HUES6 (cell line): ENCODE measurements at regions not wholly inside any gene's neighbourhood (a gene's known extent, or its start where the extent isn't known, plus 50 kb on each side); places are given as distances from the start of the nearest gene placed in this dataset.

Experiments
- H3K27ac ChIP-seq: 2 replicates; pipeline ENCODE4 v1.7.0; 2013; ENCODE audit warnings: low read depth, mild to moderate bottlenecking, low read length, inconsistent platforms
- H3K27me3 ChIP-seq: 2 replicates; pipeline ENCODE4 v1.6.1; 2013; ENCODE audit warnings: low read length; ENCODE audit not compliant: control insufficient read depth, insufficient read depth
- H3K36me3 ChIP-seq: 2 replicates; pipeline ENCODE4 v1.6.1; 2013; ENCODE audit warnings: low read length; ENCODE audit not compliant: control insufficient read depth, insufficient read depth
- H3K4me1 ChIP-seq: 2 replicates; pipeline ENCODE4 v1.6.1; 2013; ENCODE audit warnings: low read length; ENCODE audit not compliant: control insufficient read depth, insufficient read depth
- H3K4me3 ChIP-seq: 2 replicates; pipeline ENCODE4 v1.5.1; 2013; ENCODE audit warnings: low read depth, low read length
- H3K9ac ChIP-seq: one replicate; pipeline ENCODE4 v1.6.1; 2013; ENCODE audit warnings: mild to moderate bottlenecking, low read length
- H3K9me3 ChIP-seq: 2 replicates; pipeline ENCODE4 v1.6.1; 2013; ENCODE audit warnings: low read depth, low read length; ENCODE audit not compliant: control insufficient read depth, insufficient read depth

DNA sequence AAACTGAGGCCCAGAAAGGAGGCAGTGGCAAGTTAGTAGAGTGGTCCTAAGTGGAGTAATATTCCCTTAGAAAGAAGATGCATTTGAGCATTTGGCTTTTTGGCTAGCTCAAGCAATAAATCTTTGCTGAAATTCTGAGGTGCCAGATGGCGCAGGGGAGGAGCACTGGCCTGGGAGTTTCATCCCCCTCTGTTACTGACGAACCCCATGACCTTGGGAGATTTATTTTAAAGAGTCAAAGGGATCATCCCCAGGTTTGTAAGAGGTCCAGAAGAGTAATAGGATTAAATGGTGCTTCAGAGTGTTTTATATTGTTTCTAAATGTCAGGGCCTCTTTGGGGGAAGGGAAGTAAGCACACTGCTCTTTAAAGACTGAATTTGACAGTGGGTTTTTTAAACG lies 85.1 kb upstream of the PIAS1 start:
- Histone ChIP-seq H3K27me3 (no peaks in the 10 kb centered on the region), H3K36me3 (no peaks in the 10 kb centered on the region), H3K27ac (no peak overlapping the region), H3K9me3 (no peaks in the 10 kb centered on the region), H3K4me3 (no peak overlapping the region), H3K9ac (no peak overlapping the region), H3K4me1 (peaks cover 18% of the 10 kb centered on the region)

DNA sequence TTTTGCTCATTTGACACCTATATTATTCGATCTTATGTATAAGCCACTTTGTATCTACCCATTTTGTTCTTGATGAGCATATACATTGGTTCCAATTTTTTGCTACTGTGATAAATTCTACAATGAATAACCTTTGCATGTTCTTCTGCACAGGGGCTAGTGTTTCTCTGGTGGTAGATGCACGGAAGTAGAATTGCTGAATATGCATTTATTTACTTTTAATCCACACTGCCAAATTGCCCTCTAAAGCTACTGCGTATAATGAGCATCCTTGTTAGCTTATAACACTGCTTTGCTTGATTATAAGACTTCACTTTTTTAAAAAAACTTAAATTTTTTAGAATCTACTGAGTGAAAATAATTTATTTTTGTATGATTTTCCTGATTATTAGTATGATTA lies 84.2 kb upstream of the PIAS1 start:
- Histone ChIP-seq H3K4me3 (no peak overlapping the region), H3K27me3 (no peaks in the 10 kb centered on the region), H3K4me1 (peaks cover 18% of the 10 kb centered on the region), H3K36me3 (no peaks in the 10 kb centered on the region), H3K9me3 (no peaks in the 10 kb centered on the region), H3K27ac (no peak overlapping the region), H3K9ac (no peak overlapping the region)

DNA sequence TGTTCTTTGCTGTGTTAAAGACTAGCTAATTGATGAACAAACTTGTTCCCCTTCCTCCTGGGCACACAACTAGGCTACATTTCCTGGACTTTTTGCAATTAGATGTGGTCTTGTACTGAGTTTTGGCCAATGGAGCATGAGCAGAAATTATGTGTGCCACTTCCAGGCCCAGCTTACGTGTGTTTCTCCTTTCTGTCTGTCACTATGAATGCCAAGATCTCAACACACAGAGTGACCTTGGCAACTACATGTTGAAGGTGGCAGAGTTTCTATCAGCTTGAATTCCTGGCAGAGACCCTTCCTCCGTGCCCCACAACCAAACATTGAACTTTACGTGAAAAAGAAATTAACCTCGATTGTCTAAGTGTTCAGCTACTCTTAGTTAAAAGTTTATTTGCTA lies 81.7 kb upstream of the PIAS1 start:
- Histone ChIP-seq H3K4me1 (peaks cover 17% of the 10 kb centered on the region), H3K9me3 (0 out of 2 replicates have a peak, but pooled peaks cover 3% of the 10 kb centered on the region), H3K36me3 (no peaks in the 10 kb centered on the region), H3K27me3 (no peaks in the 10 kb centered on the region), H3K27ac (no peak overlapping the region), H3K4me3 (no peak overlapping the region), H3K9ac (no peak overlapping the region)

DNA sequence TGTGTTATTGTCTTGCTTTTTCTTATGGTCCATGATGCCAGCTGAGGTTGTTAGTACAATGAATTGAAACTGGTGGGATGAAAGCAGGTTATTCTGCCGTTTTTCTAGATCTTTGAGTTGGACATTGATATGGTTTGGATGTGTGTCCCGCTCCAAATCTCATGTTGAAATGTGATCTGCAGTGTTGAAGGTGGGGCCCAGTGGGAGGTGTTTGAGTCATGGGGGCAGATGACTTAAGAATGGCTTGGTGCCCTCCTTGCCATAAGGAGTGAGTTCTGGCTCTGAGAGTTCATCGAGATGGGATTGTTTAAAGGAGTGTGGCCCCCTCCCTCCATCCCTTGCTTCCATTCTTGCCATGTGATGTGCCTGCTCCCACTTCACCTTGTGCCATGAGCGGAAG lies 80.3 kb upstream of the PIAS1 start:
- H3K4me3 ChIP-seq, result no peak overlapping the region
- H3K4me1 ChIP-seq, result peaks cover 5% of the 10 kb centered on the region
- H3K27me3 ChIP-seq, result no peaks in the 10 kb centered on the region
- H3K27ac ChIP-seq, result no peak overlapping the region
- H3K9me3 ChIP-seq, result 0 out of 2 replicates have a peak, but pooled peaks cover 3% of the 10 kb centered on the region
- no peaks in the 10 kb centered on the region for H3K36me3 ChIP-seq
- no peak overlapping the region for H3K9ac ChIP-seq

DNA sequence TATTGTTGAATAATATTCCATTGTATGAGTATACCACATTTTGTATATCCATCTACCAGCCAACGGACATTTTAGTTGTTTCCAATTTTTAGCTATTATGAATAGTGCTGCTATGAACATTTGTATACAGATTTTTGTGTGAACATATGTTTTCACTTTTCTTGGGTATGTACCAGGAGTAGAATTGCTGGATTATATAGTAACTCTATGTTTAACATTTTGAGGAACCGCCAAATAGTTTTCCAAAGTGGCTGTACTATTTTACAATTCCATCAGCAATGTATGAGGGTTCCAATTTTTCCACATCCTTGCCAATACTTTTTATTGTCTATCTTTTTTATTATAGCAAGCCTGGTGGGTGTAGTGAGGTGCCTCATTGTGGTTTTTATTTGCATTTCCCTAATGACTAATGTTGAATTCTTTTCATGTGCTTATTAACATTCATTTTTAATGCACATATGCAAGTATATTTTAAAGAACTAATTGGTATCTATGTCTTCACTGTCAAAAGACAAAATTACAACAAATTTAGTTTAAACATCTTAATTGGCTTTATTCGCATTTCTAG lies 77.5 kb upstream of the PIAS1 start:
- H3K4me1 ChIP-seq, result peaks cover 3% of the 10 kb centered on the region; the same call in 1 of the 2 replicates
- no peak overlapping the region for H3K9ac ChIP-seq
- no peaks in the 10 kb centered on the region for H3K36me3 ChIP-seq
- H3K27ac ChIP-seq, result no peak overlapping the region
- 0 out of 2 replicates have a peak, but pooled peaks cover 3% of the 10 kb centered on the region for H3K9me3 ChIP-seq
- no peak overlapping the region for H3K4me3 ChIP-seq
- H3K27me3 ChIP-seq, result no peaks in the 10 kb centered on the region

DNA sequence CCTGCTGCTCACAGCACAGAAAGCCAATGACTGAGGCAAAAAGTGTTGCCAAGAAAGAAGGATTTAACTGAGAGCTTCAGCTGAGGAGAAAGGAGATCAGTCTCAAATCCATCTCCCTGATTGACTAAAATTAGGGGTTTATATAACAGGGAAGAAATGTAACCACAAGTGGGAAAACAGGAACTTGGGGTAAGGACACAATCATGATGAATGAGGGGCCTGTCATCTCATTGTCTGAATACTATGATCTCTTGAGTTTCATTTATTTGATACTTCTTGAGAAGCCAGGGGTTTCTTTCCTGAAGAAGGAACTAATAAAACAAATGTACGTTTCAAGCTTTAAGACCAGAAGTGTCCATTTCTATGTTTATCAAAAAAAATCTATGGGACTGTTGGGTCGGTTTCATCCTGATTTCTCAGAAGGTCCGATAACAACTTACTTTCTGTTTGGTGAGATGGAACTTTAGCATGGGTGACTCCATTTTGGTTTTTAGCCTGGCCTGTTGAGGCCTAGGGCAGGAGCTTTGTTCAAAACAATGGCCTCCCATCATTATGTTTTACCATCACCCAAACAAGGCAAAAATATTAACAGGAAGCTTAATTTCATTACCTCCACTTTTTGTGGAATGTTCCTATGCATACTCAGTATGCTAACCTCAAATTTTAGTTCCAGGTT lies 76.6 kb upstream of the PIAS1 start:
- 0 out of 2 replicates have a peak, but pooled peaks cover 3% of the 10 kb centered on the region for H3K9me3 ChIP-seq
- no peak overlapping the region for H3K4me3 ChIP-seq
- H3K27ac ChIP-seq, result no peak overlapping the region
- peaks cover 5% of the 10 kb centered on the region; the same call in 1 of the 2 replicates for H3K4me1 ChIP-seq
- no peaks in the 10 kb centered on the region for H3K27me3 ChIP-seq
- no peak overlapping the region for H3K9ac ChIP-seq
- H3K36me3 ChIP-seq, result no peaks in the 10 kb centered on the region

DNA sequence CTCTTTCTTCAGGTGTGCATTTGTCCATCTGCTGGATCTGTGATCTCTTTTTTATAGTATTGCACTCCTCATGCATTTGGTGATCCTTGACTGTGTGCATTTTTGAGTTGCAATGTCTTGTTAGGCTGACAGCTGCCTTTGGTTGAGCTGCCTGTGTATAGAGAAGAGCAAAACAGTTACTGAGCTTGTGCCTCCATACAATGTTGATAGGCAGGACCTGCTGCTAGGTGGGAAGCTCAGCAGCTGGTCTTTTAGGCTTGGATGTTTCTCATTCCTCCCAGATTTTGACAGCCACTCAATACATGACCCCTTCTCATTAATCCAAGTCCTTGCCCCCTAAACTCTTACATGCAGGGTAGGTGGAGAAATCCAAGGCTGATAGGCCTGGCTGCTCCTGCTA lies 74.8 kb upstream of the PIAS1 start:
- Histone ChIP-seq H3K9ac (no peak overlapping the region), H3K27me3 (no peaks in the 10 kb centered on the region), H3K27ac (no peak overlapping the region)

DNA sequence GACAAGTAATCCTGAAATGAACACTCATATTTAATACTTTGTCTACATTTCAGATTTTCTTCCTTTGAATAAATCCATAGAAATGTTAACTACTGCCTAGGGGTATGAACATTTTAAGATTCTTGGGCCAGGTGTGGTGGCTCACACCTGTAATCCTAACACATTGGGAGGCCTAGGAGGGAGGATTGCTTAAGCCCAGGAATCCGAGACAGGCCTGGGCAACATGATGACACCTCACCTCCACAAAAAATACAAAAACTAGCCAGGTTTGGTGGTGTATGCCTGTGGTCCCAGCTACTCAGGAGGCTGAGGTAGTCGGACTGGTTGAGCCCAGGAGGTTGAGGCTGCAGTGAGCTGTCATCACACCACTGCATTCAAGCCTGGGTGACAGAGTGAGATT lies 73.9 kb upstream of the PIAS1 start:
- H3K36me3 ChIP-seq, result no peaks in the 10 kb centered on the region
- H3K27ac ChIP-seq, result no peak overlapping the region
- H3K4me1 ChIP-seq, result peaks cover 5% of the 10 kb centered on the region; the same call in 1 of the 2 replicates
- 0 out of 2 replicates have a peak, but pooled peaks cover 3% of the 10 kb centered on the region for H3K9me3 ChIP-seq
- no peak overlapping the region for H3K4me3 ChIP-seq
- H3K9ac ChIP-seq, result no peak overlapping the region
- no peaks in the 10 kb centered on the region for H3K27me3 ChIP-seq

More for the DNA sequence above, 74.8 kb upstream of the PIAS1 start:
- Histone ChIP-seq H3K9me3 (0 out of 2 replicates have a peak, but pooled peaks cover 3% of the 10 kb centered on the region), H3K4me1 (peaks cover 5% of the 10 kb centered on the region; the same call in 1 of the 2 replicates), H3K4me3 (no peak overlapping the region), H3K36me3 (no peaks in the 10 kb centered on the region)

DNA sequence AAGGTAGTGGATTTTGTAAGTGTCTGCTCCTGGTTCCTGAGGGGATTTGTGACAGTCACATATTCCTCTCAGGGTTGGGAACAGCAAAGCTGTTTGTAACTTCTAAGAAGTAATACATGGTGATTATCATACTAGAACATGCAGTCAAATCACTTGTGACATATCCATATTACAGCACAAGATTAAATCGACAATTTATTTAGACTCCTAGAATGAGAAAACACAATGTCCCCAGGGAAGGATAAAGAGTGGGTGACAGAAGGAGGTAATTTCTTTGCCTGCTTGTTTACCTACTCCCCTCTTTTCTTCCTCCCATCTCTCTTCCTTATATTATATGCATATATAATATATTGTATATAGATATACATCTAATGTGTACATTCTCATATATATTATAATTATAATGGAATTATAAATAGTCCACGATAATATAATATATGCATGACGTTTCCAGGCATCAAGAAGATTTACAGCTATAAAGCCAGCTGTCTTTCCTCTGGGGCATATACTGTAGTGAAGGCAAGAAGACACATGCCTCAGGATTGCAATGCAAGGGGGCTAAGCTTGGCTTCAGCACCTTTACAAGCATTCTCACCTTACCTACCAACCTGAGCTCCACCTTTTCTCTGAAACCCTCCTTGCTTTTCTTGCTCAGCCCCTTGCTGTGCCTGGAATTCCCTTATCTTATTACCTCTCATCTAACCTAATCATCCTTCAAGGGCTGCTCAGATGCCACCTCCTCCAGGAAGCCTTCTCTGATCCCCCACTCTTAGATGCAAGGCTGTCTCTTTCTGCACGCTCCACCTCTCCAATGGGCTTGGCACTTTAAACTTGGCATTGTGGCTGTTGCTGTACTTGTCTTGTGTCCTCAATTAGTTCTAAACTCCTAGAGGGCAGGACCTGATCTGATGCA lies 73.1 kb upstream of the PIAS1 start:
- no peak overlapping the region for H3K27ac ChIP-seq
- H3K4me3 ChIP-seq, result no peak overlapping the region
- no peaks in the 10 kb centered on the region for H3K36me3 ChIP-seq
- H3K9ac ChIP-seq, result no peak overlapping the region
- peaks cover 5% of the 10 kb centered on the region; the same call in 1 of the 2 replicates for H3K4me1 ChIP-seq
- H3K27me3 ChIP-seq, result no peaks in the 10 kb centered on the region
- H3K9me3 ChIP-seq, result 0 out of 2 replicates have a peak, but pooled peaks cover 3% of the 10 kb centered on the region

DNA sequence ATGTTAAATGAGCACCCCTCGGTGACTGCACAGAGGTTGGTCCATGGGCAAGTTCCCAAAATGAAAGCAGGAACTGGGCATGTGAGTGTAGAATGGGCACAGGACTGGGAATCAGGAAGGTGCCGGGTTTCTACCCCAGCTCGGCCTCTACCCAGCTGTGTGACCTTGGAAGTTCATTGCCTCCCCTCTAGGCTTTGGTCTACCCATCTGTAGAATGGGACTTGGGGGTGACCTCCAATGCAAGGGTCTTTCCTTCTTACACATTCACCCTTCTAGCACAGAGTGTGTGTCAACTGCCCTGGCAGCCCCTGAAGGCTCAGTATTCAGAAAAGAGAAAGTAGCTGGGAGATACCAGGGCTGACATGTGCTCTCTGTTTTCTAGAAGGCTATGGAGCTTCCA lies 72.3 kb upstream of the PIAS1 start:
- Histone ChIP-seq H3K9me3 (no peaks in the 10 kb centered on the region), H3K9ac (no peak overlapping the region), H3K36me3 (no peaks in the 10 kb centered on the region), H3K27me3 (no peaks in the 10 kb centered on the region), H3K4me3 (no peak overlapping the region), H3K27ac (no peak overlapping the region), H3K4me1 (peaks cover 5% of the 10 kb centered on the region; the same call in 1 of the 2 replicates)

DNA sequence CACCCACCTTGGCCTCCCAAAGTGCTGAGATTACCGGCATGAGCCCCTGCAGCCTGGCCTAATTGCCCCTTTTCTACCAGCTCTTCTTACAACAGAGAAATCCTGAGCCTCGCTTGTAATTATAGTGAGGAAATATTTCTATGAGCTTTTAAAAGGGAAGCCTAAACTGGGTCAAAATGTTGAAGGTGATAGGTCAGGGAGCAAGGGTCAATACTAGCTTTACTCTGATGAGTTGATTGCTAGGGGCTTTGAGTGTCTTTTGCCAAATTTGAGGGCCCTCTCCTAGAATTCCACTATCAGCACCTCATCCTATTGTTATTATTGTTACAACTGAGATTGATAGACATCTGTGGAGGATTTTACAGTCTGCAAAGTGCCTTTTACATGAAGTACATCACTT lies 62.4 kb upstream of the PIAS1 start:
- Histone ChIP-seq H3K27ac (no peak overlapping the region), H3K9ac (no peak overlapping the region), H3K4me1 (no peaks in the 10 kb centered on the region), H3K36me3 (no peaks in the 10 kb centered on the region), H3K9me3 (no peaks in the 10 kb centered on the region), H3K27me3 (no peaks in the 10 kb centered on the region), H3K4me3 (no peak overlapping the region)
